ENCODE measurements at regions not wholly inside any gene's neighbourhood (a gene's known extent, or its start where the extent isn't known, plus 50 kb on each side); places are given as distances from the start of the nearest gene placed in this dataset.

DNA sequence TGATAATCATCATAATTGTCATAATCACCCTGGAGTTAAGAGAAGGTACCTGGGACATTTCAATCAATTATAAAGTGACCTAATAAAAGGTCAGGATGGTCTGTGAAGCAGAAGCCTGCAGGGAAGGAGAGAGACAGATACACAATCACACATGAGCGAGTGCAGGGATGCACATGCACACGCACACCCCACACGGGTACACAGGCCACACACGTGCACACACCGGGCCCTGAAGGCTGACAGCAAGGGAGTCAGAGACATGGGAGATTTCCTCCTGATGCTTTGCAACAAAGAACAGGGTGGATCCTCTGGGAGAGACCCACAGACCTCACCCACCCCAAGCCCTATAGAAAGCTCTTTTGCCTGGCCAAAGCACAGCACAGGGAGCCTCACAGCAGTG, 82.3 kb upstream of the ZC3H12A start:
- DNase-seq (ENCODE audit: low read depth in 2 of 2), result no peak
- Histone ChIP-seq H3K4me2 (ENCODE audit: extremely low read depth, insufficient read depth, low read length) (no peak overlapping the region), H3K27me3 (ENCODE audit: control insufficient read depth, insufficient read depth, low read length) (no peaks in the 10 kb centered on the region)

DNA sequence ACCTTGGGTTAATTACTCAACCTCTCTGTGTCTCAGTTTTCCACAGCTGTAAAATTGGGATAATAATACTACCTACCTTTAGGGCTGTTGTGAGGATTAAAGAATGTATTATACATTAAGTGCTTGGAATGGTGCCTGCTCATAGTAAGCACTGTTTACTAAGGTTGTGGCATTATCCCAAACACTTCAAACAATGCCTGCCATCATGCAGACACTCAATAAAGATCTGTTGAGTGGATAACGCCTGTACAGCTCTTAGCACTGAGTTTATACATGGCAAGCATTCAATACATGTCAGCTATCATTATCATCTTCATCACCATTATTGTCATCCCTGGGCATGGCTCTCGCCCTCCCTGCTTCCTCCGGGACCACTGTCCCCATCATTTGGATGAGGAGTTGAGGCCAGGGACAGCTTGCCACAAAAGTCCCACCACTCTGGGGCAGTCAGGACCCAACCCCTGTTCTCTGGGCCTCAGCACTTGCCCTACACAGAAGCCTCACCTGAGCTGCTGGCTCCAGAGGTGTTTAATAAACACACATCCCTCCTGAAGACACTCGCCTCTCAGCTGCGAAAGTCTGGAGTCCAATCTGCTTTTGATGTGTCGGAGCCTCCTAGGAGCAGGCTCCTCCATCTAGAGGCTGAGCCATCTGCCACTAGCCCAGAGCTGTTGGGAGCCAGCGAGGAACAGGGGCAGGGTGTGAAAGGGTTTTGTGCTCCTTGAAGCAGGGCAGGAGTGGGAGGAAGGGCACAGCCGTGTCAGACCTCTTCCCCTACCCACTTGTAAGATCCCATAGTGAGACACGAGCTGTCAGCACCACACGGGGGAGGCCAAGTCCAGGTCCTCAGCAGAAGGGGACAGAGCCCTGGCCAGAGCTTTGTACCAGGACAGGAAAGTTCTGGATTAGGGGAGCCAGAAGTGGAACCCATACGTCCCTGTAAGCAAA, 80.9 kb upstream of the ZC3H12A start:
- no peak for TF ChIP-seq EZH2 (IDR thresholded peaks at IDR 0.05; ENCODE audit: low read length, missing control alignments)
- TF ChIP-seq CTCF (conservative IDR thresholded peaks at IDR 0.05 in 1 of 2, IDR thresholded peaks at IDR 0.05 in 1 of 2; ENCODE audit: low read depth in 1 of 2, low read length in 2 of 2), result no peak
- Histone ChIP-seq H3K9ac (ENCODE audit: insufficient read depth, low read length) (no peak overlapping the region), H3K9me3 (ENCODE audit: control insufficient read depth, insufficient read depth, low read depth, low read length) (no peaks in the 10 kb centered on the region), H3K4me2 (ENCODE audit: extremely low read depth, insufficient read depth, low read length) (no peak overlapping the region), H4K20me1 (ENCODE audit: control insufficient read depth, extremely low read depth, insufficient read depth, low read length) (no peaks in the 10 kb centered on the region), H3K36me3 (ENCODE audit: control insufficient read depth, insufficient read depth, low read length) (no peaks in the 10 kb centered on the region), H3K79me2 (ENCODE audit: control insufficient read depth, insufficient read depth, low read length) (no peaks in the 10 kb centered on the region), H2AFZ (ENCODE audit: low read length) (no peak overlapping the region), H3K27ac (ENCODE audit: insufficient read depth, low read length) (no peak overlapping the region), H3K4me3 (replicated peaks in 1 of 4; ENCODE audit: control extremely low read depth in 1 of 4, insufficient read depth in 1 of 4, low read depth in 3 of 4, low read length in 4 of 4) (no peak overlapping the region), H3K27me3 (ENCODE audit: control insufficient read depth, insufficient read depth, low read length) (no peaks in the 10 kb centered on the region), H3K4me1 (ENCODE audit: control insufficient read depth, extremely low read depth, insufficient read depth, low read length) (no peaks in the 10 kb centered on the region)
- no peak for DNase-seq (ENCODE audit: low read depth in 2 of 2)

More for the DNA sequence above, 82.3 kb upstream of the ZC3H12A start:
- no peak for TF ChIP-seq CTCF (conservative IDR thresholded peaks at IDR 0.05 in 1 of 2, IDR thresholded peaks at IDR 0.05 in 1 of 2; ENCODE audit: low read depth in 1 of 2, low read length in 2 of 2)
- no peak for TF ChIP-seq EZH2 (IDR thresholded peaks at IDR 0.05; ENCODE audit: low read length, missing control alignments)
- Histone ChIP-seq H3K27ac (ENCODE audit: insufficient read depth, low read length) (no peak overlapping the region), H3K9ac (ENCODE audit: insufficient read depth, low read length) (no peak overlapping the region), H3K4me1 (ENCODE audit: control insufficient read depth, extremely low read depth, insufficient read depth, low read length) (no peaks in the 10 kb centered on the region), H2AFZ (ENCODE audit: low read length) (no peak overlapping the region), H4K20me1 (ENCODE audit: control insufficient read depth, extremely low read depth, insufficient read depth, low read length) (no peaks in the 10 kb centered on the region), H3K4me3 (replicated peaks in 1 of 4; ENCODE audit: control extremely low read depth in 1 of 4, insufficient read depth in 1 of 4, low read depth in 3 of 4, low read length in 4 of 4) (no peak overlapping the region), H3K79me2 (ENCODE audit: control insufficient read depth, insufficient read depth, low read length) (no peaks in the 10 kb centered on the region), H3K36me3 (ENCODE audit: control insufficient read depth, insufficient read depth, low read length) (no peaks in the 10 kb centered on the region), H3K9me3 (ENCODE audit: control insufficient read depth, insufficient read depth, low read depth, low read length) (no peaks in the 10 kb centered on the region)

DNA sequence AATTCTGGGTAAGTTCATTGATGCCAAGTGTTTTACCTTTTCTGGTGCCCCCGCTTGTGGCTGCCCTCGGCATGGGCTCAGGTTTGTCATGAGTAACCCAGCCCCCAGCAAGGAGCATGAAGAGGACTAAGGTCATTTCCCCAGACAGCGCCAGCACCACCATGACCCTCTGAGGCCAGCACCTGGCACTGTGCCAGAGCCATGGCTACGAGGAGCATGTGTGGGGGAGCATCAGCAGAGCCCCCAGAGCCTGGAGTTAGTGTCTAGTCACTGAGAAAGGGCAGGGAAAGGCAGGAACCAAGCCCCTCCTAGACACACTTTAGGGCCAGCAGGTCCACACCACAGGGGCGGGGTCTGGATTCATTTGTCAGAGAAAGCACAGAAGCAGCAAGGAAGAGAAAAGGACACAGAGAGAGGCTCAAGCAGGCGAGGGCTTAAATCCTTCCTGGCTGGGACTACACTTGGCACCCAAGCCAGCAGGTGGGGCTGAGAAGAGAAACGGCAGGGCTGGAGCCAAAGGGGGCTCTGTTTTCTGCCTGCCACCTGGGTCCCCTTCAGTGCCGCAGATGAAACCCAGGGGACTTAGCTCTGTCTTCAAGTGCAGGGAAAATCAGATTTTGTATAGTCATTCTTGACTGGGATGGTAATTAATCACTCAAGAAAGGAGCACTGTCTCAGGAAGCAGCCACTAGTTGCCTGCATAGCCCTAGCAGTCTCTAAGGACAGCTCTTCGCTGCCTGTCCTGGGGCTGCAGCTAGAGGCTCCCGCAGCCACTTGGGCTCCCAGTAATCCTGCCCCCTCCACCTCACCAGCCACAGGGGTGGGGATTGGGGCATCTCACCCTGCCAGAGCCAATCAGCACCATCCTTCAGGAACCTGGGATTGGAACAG, 79.6 kb upstream of the ZC3H12A start:
- H3K4me3 ChIP-seq (replicated peaks in 1 of 4; ENCODE audit: control extremely low read depth in 1 of 4, insufficient read depth in 1 of 4, low read depth in 3 of 4, low read length in 4 of 4), result no peak overlapping the region
- no peaks in the 10 kb centered on the region for H4K20me1 ChIP-seq (ENCODE audit: control insufficient read depth, extremely low read depth, insufficient read depth, low read length)
- TF ChIP-seq EZH2 (IDR thresholded peaks at IDR 0.05; ENCODE audit: low read length, missing control alignments), result no peak
- no peak for TF ChIP-seq CTCF (conservative IDR thresholded peaks at IDR 0.05 in 1 of 2, IDR thresholded peaks at IDR 0.05 in 1 of 2; ENCODE audit: low read depth in 1 of 2, low read length in 2 of 2)
- no peaks in the 10 kb centered on the region for H3K27me3 ChIP-seq (ENCODE audit: control insufficient read depth, insufficient read depth, low read length)
- no peaks in the 10 kb centered on the region for H3K9me3 ChIP-seq (ENCODE audit: control insufficient read depth, insufficient read depth, low read depth, low read length)
- H3K9ac ChIP-seq (ENCODE audit: insufficient read depth, low read length), result no peak overlapping the region
- DNase-seq (ENCODE audit: low read depth in 2 of 2), result no peak
- no peaks in the 10 kb centered on the region for H3K36me3 ChIP-seq (ENCODE audit: control insufficient read depth, insufficient read depth, low read length)
- no peak overlapping the region for H3K27ac ChIP-seq (ENCODE audit: insufficient read depth, low read length)
- H3K4me2 ChIP-seq (ENCODE audit: extremely low read depth, insufficient read depth, low read length), result no peak overlapping the region
- H3K4me1 ChIP-seq (ENCODE audit: control insufficient read depth, extremely low read depth, insufficient read depth, low read length), result no peaks in the 10 kb centered on the region
- H3K79me2 ChIP-seq (ENCODE audit: control insufficient read depth, insufficient read depth, low read length), result no peaks in the 10 kb centered on the region
- no peak overlapping the region for H2AFZ ChIP-seq (ENCODE audit: low read length)

Measured in fibroblast of lung (primary cell).